OCI-M2 (cell line): ENCODE measurements at regions not wholly inside any gene's neighbourhood (a gene's known extent, or its start where the extent isn't known, plus 50 kb on each side); places are given as distances from the start of the nearest gene placed in this dataset.
"Not testable (repeated sequence)": the region's sequence is repeated elsewhere in the genome, so short reads cannot be mapped to it uniquely, and the experiment has no call there.

ENCODE experiments used
- DNase-seq: peaks from one replicate; lab custom pipeline; 2025; ENCODE audit not compliant: unreplicated experiment; lab: John Stamatoyannopoulos, UW

DNA sequence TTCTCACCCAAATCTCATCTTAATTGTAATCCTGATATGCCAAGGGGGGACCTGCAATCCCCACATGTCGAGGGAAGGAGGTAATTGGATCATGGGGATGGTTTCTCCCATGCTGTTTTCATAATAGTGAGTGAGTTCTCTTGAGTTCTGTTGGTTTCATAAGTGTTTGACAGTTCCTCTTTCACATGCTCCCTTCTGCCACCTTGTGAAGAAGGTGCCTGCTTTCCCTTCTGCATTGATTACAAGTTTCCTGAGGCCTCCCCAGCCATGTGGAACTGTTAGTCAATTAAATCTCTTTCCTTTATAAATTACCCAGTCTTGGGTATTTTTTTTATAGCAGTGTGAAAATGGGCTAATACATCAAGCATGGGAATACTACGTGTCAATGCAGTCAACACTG lies 925.0 kb upstream of the MAN1A1 start:
- no peak for DNase-seq

DNA sequence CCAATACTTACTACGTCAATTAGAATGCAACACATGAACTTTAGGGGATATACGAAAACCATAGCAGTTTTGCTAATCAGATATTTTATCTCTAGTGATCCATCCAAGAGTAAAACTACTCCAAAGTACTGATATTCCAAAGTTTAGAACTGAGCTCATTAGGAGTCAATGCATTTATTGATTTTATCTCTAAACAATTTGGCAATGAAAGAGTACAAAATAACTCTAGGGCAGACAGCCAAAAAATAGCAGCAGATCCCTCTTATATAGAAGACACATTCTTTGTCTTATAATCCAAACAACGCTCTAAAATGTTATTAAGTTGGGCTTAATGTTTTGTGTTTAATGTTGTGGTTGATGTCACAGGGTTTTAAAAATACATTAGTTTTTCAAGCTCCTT lies 923.9 kb upstream of the MAN1A1 start:
- DNase-seq: no peak

DNA sequence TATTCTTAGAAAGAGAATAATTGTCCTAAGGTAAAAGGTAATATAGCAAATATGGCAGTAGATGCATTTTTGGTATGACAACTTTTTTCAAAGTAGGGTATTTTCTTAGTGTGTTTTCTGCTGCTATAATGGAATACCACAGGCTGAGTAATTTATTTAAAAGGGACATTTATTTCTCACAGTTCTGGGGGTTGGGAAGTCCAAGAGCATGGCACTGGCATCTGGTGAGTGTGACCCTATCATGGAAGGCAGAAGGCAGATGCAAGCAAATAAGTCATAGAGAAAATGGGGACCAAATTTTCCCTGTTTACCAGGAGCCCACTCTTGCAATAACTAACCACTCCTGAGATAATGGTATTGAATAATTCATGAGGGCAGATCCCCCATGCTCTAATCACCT lies 922.5 kb upstream of the MAN1A1 start:
- DNase-seq: no peak

DNA sequence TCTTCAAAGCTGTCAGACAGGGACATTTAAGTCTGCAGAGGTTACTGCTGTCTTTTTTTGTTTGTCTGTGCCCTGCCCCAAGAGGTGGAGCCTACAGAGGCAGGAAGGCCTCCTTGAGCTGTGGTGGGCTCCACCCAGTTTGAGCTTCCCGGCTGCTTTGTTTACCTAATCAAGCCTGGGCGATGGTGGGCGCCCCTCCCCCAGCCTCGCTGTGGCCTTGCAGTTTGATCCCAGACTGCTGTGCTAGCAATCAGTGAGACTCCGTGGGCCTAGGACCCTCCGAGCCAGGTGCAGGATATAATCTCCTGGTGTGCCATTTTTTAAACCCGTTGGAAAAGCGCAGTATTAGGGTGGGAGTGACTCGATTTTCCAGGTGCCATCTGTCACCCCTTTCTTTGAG lies 918.7 kb upstream of the MAN1A1 start:
- DNase-seq: not testable (repeated sequence)

DNA sequence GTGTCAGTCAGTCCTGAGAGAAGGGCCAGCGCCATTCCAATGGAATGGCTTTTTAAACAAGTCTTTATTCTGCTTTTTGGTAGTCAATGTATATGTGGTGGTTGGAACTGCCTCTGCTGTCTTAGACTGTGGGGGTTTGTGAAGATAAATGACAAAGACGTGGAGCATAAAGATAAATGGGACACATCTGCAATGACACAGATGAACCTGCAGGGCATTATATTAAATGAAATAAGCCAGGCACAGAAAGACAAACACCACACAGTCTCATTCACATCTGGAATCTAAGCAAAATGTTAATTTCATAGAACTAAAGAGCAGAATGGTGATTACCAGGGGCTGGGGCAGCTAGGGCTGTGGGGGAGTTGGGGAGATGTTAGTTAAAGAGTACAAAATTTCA lies 912.8 kb upstream of the MAN1A1 start:
- DNase-seq: no peak

DNA sequence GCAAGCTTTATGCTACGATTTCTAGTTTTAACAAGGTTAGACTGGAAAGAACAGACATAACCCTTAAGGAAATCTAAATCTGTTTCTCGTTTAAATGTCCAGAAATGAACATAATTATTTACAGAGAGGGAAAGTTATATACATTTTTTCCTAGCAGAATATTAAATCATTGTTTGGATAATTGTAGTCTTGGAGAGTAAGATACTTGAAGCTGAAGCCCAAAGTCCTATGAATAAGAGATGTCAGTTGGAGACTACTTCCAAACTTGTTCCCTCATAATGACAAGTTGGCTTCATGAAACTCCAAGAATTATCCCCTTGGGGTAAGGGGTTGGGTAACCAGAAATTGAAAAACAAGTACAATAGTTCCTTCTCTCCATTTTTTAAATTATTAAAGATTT lies 911.1 kb upstream of the MAN1A1 start:
- no peak for DNase-seq

DNA sequence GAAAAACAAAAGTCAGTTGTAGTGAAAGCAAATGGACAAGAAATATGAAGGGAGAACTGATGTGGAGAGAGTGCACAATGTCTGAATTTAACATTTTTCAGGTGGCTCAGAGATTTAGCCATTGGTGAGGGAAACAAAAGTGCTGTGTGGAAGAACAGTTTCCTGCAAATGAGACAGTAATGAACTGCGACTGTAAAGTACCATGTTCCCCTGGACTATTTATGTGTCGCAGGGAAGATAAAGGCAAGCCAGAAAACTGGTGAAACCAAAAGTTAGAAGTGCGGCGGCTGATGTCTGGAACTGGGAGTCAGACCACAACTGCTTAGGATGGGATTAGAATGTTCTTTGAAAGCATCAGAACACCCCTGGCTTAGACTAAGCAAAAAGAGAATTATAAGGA lies 905.1 kb upstream of the MAN1A1 start:
- no peak for DNase-seq

DNA sequence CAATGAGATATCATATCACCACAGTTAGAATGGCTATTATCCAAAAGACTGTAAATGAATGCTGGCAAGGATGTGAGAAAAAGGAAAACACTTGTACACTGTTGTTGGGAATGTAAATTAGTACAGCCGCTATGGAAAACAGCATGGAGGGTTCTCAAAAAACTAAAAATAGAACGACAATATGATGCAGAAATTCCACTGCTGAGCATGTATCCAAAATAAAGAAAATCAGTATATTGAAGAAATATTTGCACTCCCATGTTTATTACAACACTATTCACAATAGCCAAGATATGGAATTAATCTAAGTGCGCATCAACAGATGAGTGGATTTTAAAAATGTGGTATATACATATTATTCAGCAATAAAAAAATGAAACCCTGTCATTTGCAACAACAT lies 898.9 kb upstream of the MAN1A1 start:
- no peak for DNase-seq

DNA sequence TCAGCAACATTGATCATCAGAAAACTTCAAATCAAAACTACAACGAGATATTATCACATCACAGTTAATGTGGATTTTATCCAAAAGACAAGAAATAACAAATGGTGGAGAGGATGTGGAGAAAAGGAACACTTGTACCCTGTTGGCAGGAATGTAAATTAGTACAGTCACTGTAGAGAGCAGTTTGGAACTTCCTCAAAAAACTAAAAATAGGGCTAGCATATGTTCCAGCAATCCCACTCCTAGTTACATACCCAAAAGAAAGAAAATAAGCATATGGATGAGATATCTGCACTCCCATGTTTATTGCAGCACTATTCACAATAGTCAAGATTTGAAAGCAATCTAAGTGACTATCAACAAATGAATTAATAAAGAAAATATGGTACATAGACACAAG lies 887.7 kb upstream of the MAN1A1 start:
- no peak for DNase-seq

DNA sequence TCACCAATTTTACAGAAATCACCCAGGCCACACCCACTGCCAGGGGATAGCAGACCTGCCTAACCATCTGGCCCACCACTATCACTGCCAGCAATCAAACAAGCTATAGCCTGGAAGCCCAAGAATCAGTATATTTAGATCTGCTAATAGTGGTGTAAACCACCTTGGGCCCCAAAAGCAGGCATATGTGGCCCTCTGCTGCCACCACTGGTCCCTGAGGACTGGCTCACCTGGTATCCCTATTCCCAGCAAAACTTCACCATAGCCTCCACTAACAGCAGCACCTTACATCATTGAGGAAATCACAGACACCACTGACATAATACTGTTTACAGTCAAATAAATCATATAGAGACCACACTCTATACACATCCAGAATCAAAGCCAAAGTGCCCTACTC lies 880.4 kb upstream of the MAN1A1 start:
- DNase-seq: no peak

DNA sequence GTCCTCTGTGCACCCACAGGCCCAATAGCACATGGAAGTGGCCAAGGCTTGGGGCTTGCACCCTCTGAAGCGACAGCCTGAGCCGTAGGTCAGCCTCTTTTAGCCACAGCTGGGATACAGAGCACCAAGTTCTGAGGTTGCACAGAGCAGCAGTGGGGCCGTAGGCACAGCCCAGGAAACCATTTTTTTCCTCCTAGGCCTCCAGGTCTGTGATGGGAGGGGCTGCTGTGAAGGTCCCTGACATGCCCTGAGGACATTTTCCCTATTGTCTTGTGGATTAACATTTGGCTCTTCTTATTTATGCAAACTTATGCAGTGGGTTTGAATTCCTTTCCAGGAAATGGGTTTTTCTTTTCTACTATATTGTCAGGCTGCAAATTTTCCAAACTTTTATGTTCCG lies 878.7 kb upstream of the MAN1A1 start:
- no peak for DNase-seq

DNA sequence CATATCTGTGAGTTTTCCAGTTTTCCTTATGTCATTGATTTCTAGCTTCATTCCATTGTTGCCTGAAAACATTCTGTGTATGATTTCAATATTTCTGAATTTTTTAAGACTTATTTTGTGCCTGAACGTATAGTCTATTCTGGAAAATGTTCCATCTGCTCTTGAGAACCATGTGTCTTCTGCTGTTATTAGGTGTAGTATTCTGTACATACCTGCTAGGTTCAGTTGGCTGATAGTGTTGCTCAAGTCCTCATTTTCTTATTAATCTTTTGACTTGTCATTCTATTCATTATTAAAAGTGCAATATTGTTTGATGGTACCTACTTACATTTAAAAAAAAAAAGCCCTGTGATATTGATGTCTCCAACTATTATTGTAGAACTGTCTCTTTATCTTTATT lies 869.8 kb upstream of the MAN1A1 start:
- no peak for DNase-seq

DNA sequence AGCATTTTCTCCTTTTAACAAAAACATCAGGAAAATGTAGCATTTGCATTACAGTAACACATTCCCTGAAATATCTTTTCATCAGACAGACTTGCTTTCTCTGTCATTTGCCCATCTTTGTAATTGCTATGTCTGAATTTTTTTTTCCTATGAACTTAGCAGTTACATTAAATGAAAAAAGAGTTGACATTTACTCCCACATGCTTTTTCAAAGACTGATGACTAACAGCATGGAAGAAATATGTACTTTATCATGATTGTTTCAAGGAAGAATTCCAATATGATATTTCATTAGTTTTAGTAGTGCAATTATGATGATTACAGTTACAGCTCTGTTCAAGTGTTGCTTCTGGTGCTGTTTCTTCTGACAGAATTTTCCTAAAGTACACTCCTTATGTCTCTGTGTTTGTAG lies 864.5 kb upstream of the MAN1A1 start:
- no peak for DNase-seq

DNA sequence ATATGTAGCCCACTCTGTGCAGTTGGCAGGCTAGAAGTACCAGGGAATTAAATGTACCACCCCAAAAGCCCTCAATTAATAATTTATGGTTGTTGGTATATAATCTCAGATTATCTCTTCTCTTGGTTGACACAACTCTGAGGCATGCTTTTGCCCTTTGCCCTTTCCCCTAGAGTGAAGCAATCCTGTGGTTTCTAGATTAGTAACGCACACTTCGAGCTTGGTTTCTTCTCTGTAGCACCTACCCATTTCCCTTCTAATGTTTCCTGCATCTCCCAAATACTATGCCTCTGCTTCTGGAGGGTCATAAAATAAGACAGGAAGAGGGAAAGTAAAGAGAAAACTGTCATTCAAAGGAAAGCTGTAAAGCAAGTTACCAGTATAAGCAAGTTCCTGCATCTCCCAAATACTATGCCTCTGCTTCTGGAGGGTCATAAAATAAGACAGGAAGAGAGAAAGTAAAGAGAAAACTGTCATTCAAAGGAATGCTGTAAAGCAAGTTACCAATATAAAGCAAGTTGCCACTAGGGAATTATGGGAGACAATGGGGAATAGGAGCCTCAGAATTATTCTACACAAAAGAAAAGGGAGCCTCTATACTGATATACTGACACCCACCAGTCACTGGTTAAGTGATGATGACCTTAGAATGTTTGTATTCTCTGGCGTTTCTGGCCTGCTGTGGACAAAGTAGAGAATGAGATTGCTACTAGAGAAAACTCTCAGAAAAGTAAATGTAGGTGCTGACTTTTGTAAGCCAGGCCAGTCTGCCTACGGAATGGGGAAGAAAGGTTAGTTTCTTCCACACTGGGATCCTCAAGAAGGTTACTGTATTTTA lies 862.6 kb upstream of the MAN1A1 start:
- DNase-seq: no peak

DNA sequence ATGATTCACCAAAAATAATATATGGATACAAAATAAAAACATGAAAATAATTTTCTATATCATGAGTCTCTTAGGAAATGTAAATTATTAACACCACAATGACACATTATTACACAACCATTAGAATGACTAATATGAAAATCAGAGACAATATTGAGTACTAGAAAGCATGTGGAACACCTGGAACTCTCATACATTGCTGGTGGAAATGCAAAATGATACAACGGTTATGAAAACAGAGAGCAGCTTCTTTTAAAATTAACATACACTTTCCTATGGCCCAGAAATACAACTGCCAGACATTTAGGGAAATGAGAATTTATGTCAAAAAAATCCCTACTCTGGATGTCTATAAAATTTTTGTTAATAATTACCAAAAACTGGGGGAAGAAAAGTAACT lies 853.3 kb upstream of the MAN1A1 start:
- DNase-seq: no peak

DNA sequence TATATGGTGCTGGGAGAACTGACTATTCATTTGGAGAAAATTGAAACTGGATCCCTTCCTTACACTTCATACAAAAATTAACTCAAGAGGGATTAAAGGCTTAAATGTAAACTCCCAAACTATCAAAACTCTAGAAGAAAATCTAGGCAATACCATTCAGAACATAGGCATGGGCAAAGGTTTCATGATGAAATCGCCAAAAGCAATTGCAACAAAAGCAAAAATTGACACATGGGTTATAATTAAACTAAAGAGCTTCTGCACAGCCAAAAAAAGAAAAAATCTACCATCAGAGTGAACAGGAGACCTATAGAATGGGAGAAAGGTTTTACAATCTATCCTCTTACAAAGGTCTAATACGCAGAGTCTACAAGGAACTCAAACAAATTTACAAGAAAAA lies 851.3 kb upstream of the MAN1A1 start:
- no peak for DNase-seq

DNA sequence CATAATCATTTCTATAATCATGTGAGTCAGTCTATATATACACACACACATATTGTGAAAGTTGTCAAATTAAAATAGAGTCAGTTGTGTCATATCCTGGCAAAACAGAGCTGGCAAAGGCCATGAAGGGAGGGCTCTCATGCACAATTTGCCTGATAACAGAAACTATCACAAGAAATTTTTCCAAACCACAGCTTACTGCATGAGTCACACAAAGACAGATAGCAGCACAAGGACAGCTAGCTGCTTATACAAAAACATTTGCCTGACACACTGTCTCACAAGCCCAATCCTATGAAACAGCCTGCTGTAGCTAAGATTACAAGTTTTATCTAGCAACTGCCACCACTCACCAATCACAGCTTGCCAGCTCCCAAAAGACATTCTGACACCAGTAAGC lies 848.5 kb upstream of the MAN1A1 start:
- DNase-seq: no peak

DNA sequence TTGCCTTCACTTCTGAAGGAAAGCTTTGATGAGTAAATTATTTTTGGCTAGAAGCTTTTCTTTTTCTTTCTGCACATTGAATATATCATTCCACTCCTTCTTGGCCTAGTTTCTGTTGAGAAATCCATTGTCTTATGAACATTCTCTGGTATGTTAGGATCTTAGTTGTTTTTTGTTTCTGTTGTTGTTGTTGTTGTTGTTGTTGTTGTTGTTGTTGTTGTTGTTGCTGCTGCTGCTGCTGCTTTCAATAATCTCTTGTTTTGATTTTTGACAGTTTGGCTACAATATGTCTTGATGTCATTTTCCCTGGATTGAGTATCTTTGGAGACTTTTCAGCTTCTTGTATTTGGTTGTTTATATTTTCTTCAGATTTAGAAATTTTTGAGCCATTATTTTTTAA lies 836.5 kb upstream of the MAN1A1 start:
- no peak for DNase-seq

DNA sequence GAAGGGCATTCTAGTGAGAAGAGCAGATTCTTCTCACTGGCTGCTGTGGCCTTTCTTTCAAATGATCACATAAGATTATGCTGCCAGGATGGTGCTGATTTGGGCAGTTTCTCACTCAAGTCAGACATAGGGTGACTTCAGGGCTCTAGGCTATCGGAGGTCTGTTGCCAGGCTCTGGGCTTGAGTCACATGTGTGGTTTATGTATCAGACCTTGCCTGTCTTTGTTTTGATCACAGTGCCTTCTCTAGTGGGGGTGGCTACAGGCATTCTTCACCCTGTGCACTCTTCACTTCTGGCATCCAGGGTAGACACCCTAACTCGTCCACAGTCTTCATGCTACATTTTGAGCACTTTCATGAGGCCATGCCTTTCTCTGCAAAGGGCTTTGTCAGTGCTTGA lies 823.7 kb upstream of the MAN1A1 start:
- DNase-seq: no peak

DNA sequence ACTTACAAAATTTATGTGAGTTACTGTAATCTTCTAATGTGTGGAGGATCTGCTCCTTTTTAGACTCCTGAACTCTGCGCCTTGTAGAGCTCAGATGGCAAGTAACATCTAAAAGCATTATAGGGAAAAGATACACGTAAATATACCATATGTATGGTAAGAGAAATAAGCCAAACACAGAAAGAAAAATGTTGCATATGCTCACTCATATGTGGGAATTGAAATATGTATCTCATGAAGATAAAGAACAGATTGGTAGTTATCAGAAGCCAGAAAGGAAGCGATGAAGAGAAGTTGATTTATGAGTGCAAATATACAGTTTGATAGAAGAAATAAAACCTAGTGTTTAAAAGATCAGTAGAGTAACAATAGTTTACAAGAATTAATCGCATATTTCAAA lies 815.0 kb upstream of the MAN1A1 start:
- no peak for DNase-seq

DNA sequence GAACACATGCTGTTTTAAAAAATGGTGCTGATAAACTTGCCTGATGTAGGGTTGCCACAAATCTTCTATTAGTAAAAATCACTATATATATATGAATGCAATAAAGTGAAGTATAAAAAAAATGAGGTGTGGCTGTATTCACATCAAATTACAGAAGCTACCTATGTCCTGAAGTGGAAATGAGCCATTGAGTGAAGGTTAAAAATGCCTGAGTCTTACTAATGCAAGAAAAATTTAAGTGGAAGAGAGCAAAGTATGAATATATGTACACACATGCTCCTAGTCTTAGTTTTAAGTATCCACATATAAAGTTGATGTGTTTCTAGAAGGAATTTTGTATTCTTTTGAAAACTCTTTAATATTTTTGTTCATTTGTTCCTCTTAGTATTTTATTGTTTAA lies 808.3 kb upstream of the MAN1A1 start:
- no peak for DNase-seq

DNA sequence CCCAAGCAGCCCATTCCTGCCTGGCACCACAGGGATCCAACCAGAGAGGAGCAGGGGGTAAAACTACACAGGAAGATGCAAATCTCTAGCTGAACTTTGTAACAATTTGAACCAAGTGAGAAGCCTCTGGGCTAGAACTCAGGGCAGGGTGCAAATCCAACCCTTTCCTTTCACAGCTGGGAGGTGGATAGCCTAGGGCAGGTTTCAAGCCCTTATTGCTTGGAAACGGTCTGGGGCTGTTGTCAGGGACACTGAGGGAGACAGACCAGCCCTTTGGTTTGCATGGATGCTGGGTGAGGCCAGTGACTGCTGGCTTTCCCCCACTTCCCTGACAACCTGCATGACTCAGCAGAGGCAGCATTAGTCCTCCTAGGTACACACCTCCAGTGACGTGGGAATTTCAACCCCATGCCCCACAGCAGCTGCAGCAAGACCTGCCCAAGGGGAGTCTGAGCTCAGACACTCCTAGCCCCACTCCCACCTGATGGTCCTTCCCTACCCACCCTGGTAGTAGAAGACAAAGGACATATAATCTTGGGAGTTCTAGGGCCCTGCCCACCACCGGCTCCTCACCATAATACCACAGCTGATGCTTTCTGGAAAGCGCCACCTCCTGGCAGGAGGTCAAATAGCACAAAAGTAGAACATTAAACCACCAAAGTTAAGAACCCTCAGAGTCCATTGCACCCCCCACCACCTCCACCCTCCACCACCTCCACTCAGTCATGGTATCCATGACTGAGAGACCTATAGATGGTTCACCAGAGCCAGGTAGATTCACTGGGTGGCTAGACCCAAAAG lies 797.7 kb upstream of the MAN1A1 start:
- DNase-seq: no peak

DNA sequence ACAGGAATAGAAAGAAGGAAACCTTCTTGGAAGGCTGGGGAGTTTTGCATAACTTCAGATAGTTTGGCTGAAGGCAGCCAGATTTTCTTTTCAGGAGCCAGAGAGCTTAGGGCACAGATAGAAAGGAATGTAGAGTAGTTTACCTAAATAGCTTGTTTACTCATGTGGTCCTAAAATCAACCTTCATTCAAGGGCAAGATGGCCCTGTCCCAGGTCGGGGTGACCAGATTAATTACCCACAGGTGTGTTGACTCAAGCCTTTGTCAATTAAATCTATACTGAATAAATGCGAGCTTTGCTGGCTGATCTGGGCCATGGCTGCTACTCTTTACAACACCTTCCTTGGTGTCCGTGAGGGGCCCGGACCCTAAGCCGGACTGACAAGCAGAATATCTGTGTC lies 792.0 kb upstream of the MAN1A1 start:
- DNase-seq: no peak
